Activated T-helper 17 cell treated with anti-CD3 and anti-CD28 coated beads, Interleukin-2, amount 50 U/mL, for 72 hours (primary cell): ENCODE measurements at regions not wholly inside any gene's neighbourhood (a gene's known extent, or its start where the extent isn't known, plus 50 kb on each side); places are given as distances from the start of the nearest gene placed in this dataset.

Experiments used
- ATAC-seq: fragments of 150-1000 bp; cut with Tn5 transposase; replicated peaks from 2 replicates; pipeline ENCODE4 v1.10.0; 2021; ENCODE audit warnings: mild to moderate bottlenecking, moderate library complexity
- H3K27ac Mint-ChIP-seq: one replicate; pipeline ENCODE4 v1.8.0; 2022; ENCODE audit warnings: mixed read lengths
- H3K27me3 Mint-ChIP-seq: one replicate; pipeline ENCODE4 v1.8.0; 2022; ENCODE audit warnings: mixed read lengths
- H3K36me3 Mint-ChIP-seq: one replicate; pipeline ENCODE4 v1.8.0; 2022; ENCODE audit warnings: low read depth, mild to moderate bottlenecking, mixed read lengths
- H3K4me1 Mint-ChIP-seq: one replicate; pipeline ENCODE4 v1.8.0; 2022; ENCODE audit warnings: mixed read lengths
- H3K4me3 Mint-ChIP-seq: one replicate; pipeline ENCODE4 v1.8.0; 2022; ENCODE audit warnings: mild to moderate bottlenecking, mixed read lengths
- H3K9me3 Mint-ChIP-seq: one replicate; pipeline ENCODE4 v1.8.0; 2022; ENCODE audit warnings: mixed read lengths

- Mint-ChIP-seq H3K36me3 (no peaks in the 10 kb centered on the region), H3K27ac (no peak overlapping the region), H3K4me1 (peaks cover 8% of the 10 kb centered on the region), H3K9me3 (no peaks in the 10 kb centered on the region), H3K27me3 (peaks cover 3% of the 10 kb centered on the region), H3K4me3 (no peak overlapping the region)
- ATAC-seq, result no peak
Observed at GRCh38 chr5:32508806-32509805, 64.6 kb upstream of the ZFR start.

- H3K27me3 Mint-ChIP-seq, result peaks cover 3% of the 10 kb centered on the region
- peak overlapping the region; percentile 33 for H3K27ac Mint-ChIP-seq
- H3K4me3 Mint-ChIP-seq, result no peak overlapping the region
Observed at GRCh38 chr5:32507738-32508434, 63.3 kb upstream of the ZFR start.

DNA sequence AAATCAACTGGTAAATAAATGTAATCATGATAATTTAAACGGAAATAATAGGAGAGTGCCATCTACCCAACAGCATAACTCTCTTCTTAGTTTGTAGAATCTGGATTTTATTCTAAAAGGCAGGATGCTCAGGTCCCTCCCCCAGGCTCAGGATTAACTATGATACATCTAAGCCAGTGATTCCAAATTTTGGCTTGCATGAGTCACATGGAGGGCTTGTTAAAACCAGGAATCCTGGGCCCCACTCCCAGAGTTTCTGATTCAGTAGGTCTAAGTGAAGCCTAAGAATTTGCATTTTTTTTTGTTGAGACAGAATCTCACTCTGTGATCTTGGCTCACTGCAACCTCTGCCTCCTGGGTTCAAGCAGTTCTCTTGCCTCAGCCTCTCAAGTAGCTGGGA, 62.3 kb upstream of the ZFR start:
- no peaks in the 10 kb centered on the region for H3K36me3 Mint-ChIP-seq
- no peak overlapping the region for H3K4me3 Mint-ChIP-seq
- no peaks in the 10 kb centered on the region for H3K9me3 Mint-ChIP-seq

More at GRCh38 chr5:32507738-32508434, 63.3 kb upstream of the ZFR start:
- peaks cover 8% of the 10 kb centered on the region for H3K4me1 Mint-ChIP-seq
- H3K36me3 Mint-ChIP-seq, result no peaks in the 10 kb centered on the region
- H3K9me3 Mint-ChIP-seq, result no peaks in the 10 kb centered on the region
- no peak for ATAC-seq

DNA sequence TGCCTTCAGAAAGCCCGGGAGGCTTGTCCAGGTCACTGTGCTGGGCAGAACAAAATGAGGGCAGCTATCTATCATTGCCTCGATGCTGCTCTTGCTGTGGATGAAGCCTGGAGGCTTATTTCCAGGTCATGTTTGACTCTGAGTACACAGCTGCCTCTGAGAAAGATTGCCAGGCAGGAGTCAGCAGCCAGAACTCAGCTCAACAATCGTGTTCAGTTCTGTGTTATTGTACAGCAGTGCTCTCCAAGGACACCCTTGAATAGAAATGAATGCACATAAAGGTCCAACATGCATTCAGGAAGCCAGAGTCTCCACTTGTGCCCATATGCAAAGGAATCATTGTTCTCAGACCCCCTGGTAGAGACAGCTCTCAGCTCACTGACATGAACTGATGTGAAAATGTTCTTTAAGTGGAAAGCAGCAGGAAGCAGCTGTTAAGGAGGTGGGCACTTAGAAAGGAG, 61.7 kb upstream of the ZFR start:
- peaks cover 8% of the 10 kb centered on the region for H3K4me1 Mint-ChIP-seq

More for the DNA sequence above, 62.3 kb upstream of the ZFR start:
- ATAC-seq, result no peak
- H3K27ac Mint-ChIP-seq, result no peak overlapping the region
- peaks cover 3% of the 10 kb centered on the region for H3K27me3 Mint-ChIP-seq
- peaks cover 8% of the 10 kb centered on the region for H3K4me1 Mint-ChIP-seq

GRCh38 chr5:32505756-32506155, 61.2 kb upstream of the ZFR start:
- ATAC-seq, result no peak
- Mint-ChIP-seq H3K36me3 (no peaks in the 10 kb centered on the region), H3K4me1 (peaks cover 8% of the 10 kb centered on the region), H3K9me3 (no peaks in the 10 kb centered on the region), H3K4me3 (no peak overlapping the region), H3K27me3 (peaks cover 6% of the 10 kb centered on the region), H3K27ac (no peak overlapping the region)

More for the DNA sequence above, 61.7 kb upstream of the ZFR start:
- H3K27ac Mint-ChIP-seq, result no peak overlapping the region
- no peak for ATAC-seq
- no peaks in the 10 kb centered on the region for H3K9me3 Mint-ChIP-seq
- H3K27me3 Mint-ChIP-seq, result peaks cover 6% of the 10 kb centered on the region
- no peak overlapping the region for H3K4me3 Mint-ChIP-seq
- no peaks in the 10 kb centered on the region for H3K36me3 Mint-ChIP-seq

- peaks cover 8% of the 10 kb centered on the region for H3K4me1 Mint-ChIP-seq
- no peak overlapping the region for H3K27ac Mint-ChIP-seq
- peaks cover 6% of the 10 kb centered on the region for H3K27me3 Mint-ChIP-seq
- no peaks in the 10 kb centered on the region for H3K36me3 Mint-ChIP-seq
- H3K9me3 Mint-ChIP-seq, result no peaks in the 10 kb centered on the region
- ATAC-seq, result no peak
- no peak overlapping the region for H3K4me3 Mint-ChIP-seq
Observed at GRCh38 chr5:32504989-32505596, 60.6 kb upstream of the ZFR start.

DNA sequence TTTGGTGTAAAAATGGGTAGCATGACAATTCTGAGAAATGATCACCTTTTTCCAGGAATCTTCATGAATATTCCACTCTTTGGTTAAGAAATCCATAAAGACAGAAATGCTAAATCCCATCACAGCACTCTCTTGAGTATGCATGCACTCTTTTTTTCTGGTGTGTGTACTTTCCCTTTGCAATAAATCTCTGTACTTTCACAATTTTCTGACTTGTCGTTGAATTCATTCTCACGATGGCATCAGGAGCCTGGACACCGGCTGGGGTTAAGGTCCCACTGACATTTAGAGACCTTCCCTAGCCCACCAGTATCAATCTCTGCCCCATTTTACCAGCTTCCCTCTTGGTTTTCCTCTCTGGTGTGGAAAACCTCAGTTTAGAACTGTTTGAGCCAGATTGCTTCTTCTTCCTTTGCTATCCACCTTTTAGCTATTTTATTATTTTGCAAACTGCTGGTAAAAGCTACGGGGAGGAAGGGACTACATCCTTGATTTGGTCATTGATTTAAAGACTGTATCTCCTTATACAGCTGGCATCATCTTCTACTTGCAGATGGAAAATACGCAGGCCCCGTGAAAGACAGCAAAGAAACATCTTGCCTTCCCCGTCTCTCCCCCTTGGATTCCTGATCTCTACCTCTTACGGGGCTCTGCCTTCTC, 59.9 kb upstream of the ZFR start:
- no peak overlapping the region for H3K4me3 Mint-ChIP-seq
- no peaks in the 10 kb centered on the region for H3K36me3 Mint-ChIP-seq
- no peaks in the 10 kb centered on the region for H3K9me3 Mint-ChIP-seq
- no peak for ATAC-seq
- H3K27me3 Mint-ChIP-seq, result peaks cover 6% of the 10 kb centered on the region
- H3K27ac Mint-ChIP-seq, result no peak overlapping the region
- peaks cover 8% of the 10 kb centered on the region for H3K4me1 Mint-ChIP-seq

DNA sequence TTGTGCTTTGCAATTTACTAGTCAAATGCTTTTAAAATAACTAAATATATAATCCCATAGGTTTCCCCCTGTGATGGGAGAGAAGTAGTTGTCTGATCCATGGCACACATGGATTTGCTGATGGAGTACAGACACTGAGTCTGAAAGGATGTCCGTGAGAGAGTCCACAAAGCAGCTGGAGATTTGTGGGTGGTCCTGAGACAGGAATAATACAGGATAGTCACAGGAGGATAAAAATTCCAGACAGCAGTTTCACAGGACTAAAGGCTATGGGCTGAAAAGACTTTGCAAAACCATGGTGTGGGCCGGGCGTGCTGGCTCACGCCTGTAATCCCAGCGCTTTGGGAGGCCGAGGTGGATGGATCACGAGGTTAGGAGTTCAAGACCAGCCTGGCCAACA, 58.7 kb upstream of the ZFR start:
- Mint-ChIP-seq H3K27me3 (peaks cover 10% of the 10 kb centered on the region), H3K4me3 (no peak overlapping the region), H3K27ac (no peak overlapping the region), H3K9me3 (no peaks in the 10 kb centered on the region), H3K36me3 (no peaks in the 10 kb centered on the region), H3K4me1 (peaks cover 19% of the 10 kb centered on the region)
- ATAC-seq, result no peak

DNA sequence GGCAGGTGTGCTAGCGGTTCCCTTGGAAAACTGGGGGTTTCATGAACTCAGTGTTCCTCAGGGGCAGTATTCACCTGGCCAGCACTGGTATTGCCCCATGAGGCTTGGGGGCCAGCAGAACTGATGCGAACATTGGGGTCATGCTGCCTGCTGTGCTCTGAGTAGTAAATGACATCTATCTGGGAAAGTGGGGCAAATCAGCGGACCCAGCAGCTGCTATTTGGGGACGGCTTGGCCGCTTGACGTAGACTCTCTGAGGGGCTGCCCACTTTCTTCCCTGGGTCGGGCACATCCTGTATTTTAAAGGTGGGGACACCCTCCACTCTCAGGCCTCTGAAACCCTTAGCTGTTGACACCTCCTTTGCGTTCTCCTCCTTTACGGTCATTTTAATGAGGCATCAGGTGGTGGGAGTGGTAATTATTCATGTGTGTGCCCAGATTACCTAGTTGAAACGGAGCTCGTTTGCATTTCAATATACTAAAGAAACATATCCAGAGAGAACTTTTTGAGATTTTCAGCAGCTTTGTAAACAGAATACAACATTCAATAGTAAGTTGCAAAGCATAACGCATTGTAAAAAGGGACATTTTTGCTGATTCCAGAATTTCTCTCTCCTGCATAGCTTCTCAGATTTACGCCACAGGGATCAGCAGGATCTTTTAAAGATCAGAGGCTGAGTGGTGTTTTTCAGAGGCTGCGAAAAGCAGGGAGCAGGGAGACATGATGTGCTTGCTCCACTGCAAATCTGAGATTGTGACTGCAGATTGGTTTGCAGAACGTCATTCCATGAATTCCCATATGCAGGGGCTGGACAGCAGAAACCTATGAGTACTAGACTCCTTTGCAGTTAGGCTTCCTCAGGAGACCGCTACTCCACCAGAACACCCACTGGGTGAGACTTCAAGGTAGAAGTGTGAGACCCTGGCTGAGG, 56.8 kb upstream of the ZFR start:
- peak overlapping the region; percentile 50 for H3K27ac Mint-ChIP-seq
- H3K4me1 Mint-ChIP-seq, result peaks cover 19% of the 10 kb centered on the region
- no peaks in the 10 kb centered on the region for H3K9me3 Mint-ChIP-seq
- no peaks in the 10 kb centered on the region for H3K36me3 Mint-ChIP-seq
- no peak overlapping the region for H3K4me3 Mint-ChIP-seq
- H3K27me3 Mint-ChIP-seq, result peaks cover 10% of the 10 kb centered on the region
- no peak for ATAC-seq

- Mint-ChIP-seq H3K27me3 (peaks cover 10% of the 10 kb centered on the region), H3K27ac (no peak overlapping the region), H3K4me1 (peaks cover 19% of the 10 kb centered on the region), H3K9me3 (no peaks in the 10 kb centered on the region), H3K36me3 (no peaks in the 10 kb centered on the region), H3K4me3 (peak overlapping the region; percentile 48)
- no peak for ATAC-seq
Observed at GRCh38 chr5:32500181-32500580, 55.6 kb upstream of the ZFR start.

GRCh38 chr5:32499261-32499660, 54.7 kb upstream of the ZFR start:
- peaks cover 11% of the 10 kb centered on the region for H3K4me1 Mint-ChIP-seq
- ATAC-seq, result peak; percentile 93
- no peaks in the 10 kb centered on the region for H3K36me3 Mint-ChIP-seq
- H3K27ac Mint-ChIP-seq, result peak overlapping the region; percentile 76
- peak overlapping the region; percentile 48 for H3K4me3 Mint-ChIP-seq
- H3K27me3 Mint-ChIP-seq, result peaks cover 7% of the 10 kb centered on the region
- no peaks in the 10 kb centered on the region for H3K9me3 Mint-ChIP-seq

GRCh38 chr5:32498484-32498883, 53.9 kb upstream of the ZFR start:
- Mint-ChIP-seq H3K4me1 (peaks cover 11% of the 10 kb centered on the region), H3K9me3 (no peaks in the 10 kb centered on the region), H3K27me3 (peaks cover 7% of the 10 kb centered on the region), H3K4me3 (no peak overlapping the region), H3K36me3 (no peaks in the 10 kb centered on the region), H3K27ac (peak overlapping the region; percentile 76)
- no peak for ATAC-seq

DNA sequence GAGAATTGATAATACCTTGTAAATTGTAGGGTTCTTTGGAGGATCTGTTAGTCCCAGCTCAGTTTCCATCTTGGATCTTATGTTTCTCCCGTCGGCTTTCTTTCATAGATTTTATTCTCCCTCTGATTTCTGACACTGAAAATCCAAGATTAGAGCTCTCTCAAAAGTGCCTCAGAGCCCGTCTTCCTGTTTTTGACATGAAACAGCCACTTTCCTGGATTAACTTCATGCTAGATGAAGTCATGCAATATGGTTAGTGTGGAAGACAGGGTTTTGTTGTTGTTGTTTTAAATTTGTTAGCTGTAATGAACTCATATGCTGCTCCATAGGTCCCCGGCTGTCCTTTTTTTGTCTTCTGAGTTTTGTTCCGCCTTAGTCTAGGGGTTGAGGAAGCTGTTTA, 51.6 kb upstream of the ZFR start:
- H3K9me3 Mint-ChIP-seq, result no peaks in the 10 kb centered on the region
- H3K4me1 Mint-ChIP-seq, result peaks cover 11% of the 10 kb centered on the region
- no peak overlapping the region for H3K4me3 Mint-ChIP-seq
- H3K36me3 Mint-ChIP-seq, result no peaks in the 10 kb centered on the region
- peaks cover 4% of the 10 kb centered on the region for H3K27me3 Mint-ChIP-seq
- H3K27ac Mint-ChIP-seq, result no peak overlapping the region
- ATAC-seq, result no peak
